ENCODE measurements at regions not wholly inside any gene's neighbourhood (a gene's known extent, or its start where the extent isn't known, plus 50 kb on each side); places are given as distances from the start of the nearest gene placed in this dataset.

GRCh38 chr4:152095701-152096070 is 334.9 kb upstream of the GATB start:
- TF ChIP-seq, protein P1, sequence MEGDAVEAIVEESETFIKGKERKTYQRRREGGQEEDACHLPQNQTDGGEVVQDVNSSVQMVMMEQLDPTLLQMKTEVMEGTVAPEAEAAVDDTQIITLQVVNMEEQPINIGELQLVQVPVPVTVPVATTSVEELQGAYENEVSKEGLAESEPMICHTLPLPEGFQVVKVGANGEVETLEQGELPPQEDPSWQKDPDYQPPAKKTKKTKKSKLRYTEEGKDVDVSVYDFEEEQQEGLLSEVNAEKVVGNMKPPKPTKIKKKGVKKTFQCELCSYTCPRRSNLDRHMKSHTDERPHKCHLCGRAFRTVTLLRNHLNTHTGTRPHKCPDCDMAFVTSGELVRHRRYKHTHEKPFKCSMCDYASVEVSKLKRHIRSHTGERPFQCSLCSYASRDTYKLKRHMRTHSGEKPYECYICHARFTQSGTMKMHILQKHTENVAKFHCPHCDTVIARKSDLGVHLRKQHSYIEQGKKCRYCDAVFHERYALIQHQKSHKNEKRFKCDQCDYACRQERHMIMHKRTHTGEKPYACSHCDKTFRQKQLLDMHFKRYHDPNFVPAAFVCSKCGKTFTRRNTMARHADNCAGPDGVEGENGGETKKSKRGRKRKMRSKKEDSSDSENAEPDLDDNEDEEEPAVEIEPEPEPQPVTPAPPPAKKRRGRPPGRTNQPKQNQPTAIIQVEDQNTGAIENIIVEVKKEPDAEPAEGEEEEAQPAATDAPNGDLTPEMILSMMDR (IDR thresholded peaks at IDR 0.05) = no peak
- no peak for ATAC-seq
- Histone ChIP-seq H3K27me3 (no peaks in the 10 kb centered on the region), H3K4me3 (no peak overlapping the region), H3K4me1 (peaks cover 0 to 19% (median 5%) of the 10 kb centered on the region in 9 donors), H3K36me3 (no peaks in the 10 kb centered on the region), H3K9me3 (no peaks in the 10 kb centered on the region), H3K27ac (no peak overlapping the region)
- DNase-seq = no peak
- intact Hi-C loops (cut with DNase I) = no loop called here
- WGBS, 2 donors = 88 to 89% methylated on average over 1 of the region's 1 CpG

- TF ChIP-seq, protein P1 (IDR thresholded peaks at IDR 0.05) = no peak
- ATAC-seq (no peak), DNase-seq (no peak)
- H3K4me1 ChIP-seq = peaks cover 0 to 19% (median 9%) of the 10 kb centered on the region in 9 donors
- intact Hi-C loops (cut with DNase I) = loop anchor here in 1 of 10 donors (5.0 kb wide), 1 partner anchor 58 kb away; no protein-coding TSS in a partner anchor
- H3K27me3 ChIP-seq = no peaks in the 10 kb centered on the region
- no peak overlapping the region for H3K4me3 ChIP-seq
- no peaks in the 10 kb centered on the region for H3K36me3 ChIP-seq
- H3K9me3 ChIP-seq = no peaks in the 10 kb centered on the region
- WGBS, 2 donors = 50 to 75% methylated on average over 8 of the region's 8 CpGs
- no peak overlapping the region for H3K27ac ChIP-seq
Measured at GRCh38 chr4:152094970-152095700, 334.3 kb upstream of the GATB start.

DNA sequence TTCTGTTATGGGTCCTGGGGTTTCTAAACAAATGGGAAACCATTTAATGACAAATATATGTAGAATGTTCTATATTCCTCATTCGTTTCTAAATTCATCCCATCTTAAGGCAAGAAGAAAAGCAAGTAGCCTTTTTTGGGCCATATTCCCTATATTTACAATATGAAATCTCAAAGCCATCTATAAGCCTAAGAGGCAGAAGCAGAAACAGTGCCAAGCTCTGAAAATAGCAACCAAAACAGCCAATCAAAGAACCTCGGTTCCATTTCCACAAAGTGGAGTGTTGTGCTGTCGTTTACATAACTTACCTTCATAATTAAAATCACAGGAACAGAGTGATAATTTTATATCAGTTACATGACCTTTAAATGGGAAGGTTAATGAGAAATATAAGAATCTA is 330.6 kb upstream of the GATB start:
- Histone ChIP-seq H3K4me1 (peaks cover 0 to 21% (median 3%) of the 10 kb centered on the region in 9 donors), H3K27ac (peak overlapping the region in 7 of 10 donors; percentile 42 to 90 (median 81)), H3K9me3 (no peaks in the 10 kb centered on the region), H3K27me3 (no peaks in the 10 kb centered on the region), H3K4me3 (no peak overlapping the region), H3K36me3 (no peaks in the 10 kb centered on the region)
- DNase-seq (no peak), ATAC-seq (no peak)
- intact Hi-C loops (cut with DNase I) = loop anchor here in 1 of 10 donors (5.0 kb wide), 1 partner anchor 54 kb away; no protein-coding TSS in a partner anchor
- TF ChIP-seq, protein P1 (IDR thresholded peaks at IDR 0.05) = no peak
- WGBS, 2 donors = 70 to 73% methylated on average over 3 of the region's 3 CpGs

DNA sequence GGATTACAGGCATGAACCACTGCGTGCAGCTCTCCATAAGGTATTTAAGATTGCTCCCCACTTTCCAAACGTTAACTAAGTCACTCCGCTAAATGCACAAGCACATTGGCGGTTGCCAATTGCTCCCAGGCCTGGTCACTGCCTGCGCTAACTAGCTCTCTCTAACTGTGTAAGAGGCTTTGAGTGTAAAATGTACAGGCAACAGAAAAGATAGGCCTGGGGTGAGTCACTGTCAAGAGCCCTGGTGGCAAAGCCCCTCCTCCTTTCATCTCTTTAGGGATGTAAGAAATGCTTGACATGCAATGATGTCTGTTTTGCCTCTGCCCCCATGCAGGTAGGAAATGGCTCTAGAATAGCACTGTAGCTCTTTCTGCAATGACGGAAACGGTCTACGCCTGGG is 329.7 kb upstream of the GATB start:
- ATAC-seq = peak; percentile 58 to 96 (median 91)
- DNase-seq = peak; percentile 18 to 51
- peaks cover 0 to 21% (median 3%) of the 10 kb centered on the region in 9 donors for H3K4me1 ChIP-seq
- H3K27me3 ChIP-seq = no peaks in the 10 kb centered on the region
- no peak overlapping the region for H3K4me3 ChIP-seq
- intact Hi-C loops (cut with DNase I) = loop anchor here in 1 of 10 donors (5.0 kb wide), 1 partner anchor 53 kb away; no protein-coding TSS in a partner anchor
- no peaks in the 10 kb centered on the region for H3K9me3 ChIP-seq
- H3K27ac ChIP-seq = peak overlapping the region; percentile 5 to 90 (median 82)
- 45 to 47% methylated on average over 8 of the region's 8 CpGs for WGBS, 2 donors
- TF ChIP-seq, protein P1 (IDR thresholded peaks at IDR 0.05) = no peak
- H3K36me3 ChIP-seq = no peaks in the 10 kb centered on the region

Measured in heart right ventricle (tissue), 16 donors.